ENCODE measurements at regions not wholly inside any gene's neighbourhood (a gene's known extent, or its start where the extent isn't known, plus 50 kb on each side); places are given as distances from the start of the nearest gene placed in this dataset.
"Not testable (repeated sequence)": the region's sequence is repeated elsewhere in the genome, so short reads cannot be mapped to it uniquely, and the experiment has no call there.

GRCh38 chr5:133866160-133866902 is 102.1 kb downstream of the C5orf15 start:
- H3K27ac ChIP-seq = no peak overlapping the region
- TF ChIP-seq ZFX (IDR thresholded peaks at IDR 0.05; ENCODE audit: borderline replicate concordance) = no peak
- TF ChIP-seq, protein P1, sequence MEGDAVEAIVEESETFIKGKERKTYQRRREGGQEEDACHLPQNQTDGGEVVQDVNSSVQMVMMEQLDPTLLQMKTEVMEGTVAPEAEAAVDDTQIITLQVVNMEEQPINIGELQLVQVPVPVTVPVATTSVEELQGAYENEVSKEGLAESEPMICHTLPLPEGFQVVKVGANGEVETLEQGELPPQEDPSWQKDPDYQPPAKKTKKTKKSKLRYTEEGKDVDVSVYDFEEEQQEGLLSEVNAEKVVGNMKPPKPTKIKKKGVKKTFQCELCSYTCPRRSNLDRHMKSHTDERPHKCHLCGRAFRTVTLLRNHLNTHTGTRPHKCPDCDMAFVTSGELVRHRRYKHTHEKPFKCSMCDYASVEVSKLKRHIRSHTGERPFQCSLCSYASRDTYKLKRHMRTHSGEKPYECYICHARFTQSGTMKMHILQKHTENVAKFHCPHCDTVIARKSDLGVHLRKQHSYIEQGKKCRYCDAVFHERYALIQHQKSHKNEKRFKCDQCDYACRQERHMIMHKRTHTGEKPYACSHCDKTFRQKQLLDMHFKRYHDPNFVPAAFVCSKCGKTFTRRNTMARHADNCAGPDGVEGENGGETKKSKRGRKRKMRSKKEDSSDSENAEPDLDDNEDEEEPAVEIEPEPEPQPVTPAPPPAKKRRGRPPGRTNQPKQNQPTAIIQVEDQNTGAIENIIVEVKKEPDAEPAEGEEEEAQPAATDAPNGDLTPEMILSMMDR (IDR thresholded peaks at IDR 0.05) = no peak

GRCh38 chr5:133865113-133865512 is 103.3 kb downstream of the C5orf15 start:
- TF ChIP-seq, protein P1 (IDR thresholded peaks at IDR 0.05) = no peak
- no peak for TF ChIP-seq ZFX (IDR thresholded peaks at IDR 0.05; ENCODE audit: borderline replicate concordance)
- H3K27ac ChIP-seq = no peak overlapping the region

DNA sequence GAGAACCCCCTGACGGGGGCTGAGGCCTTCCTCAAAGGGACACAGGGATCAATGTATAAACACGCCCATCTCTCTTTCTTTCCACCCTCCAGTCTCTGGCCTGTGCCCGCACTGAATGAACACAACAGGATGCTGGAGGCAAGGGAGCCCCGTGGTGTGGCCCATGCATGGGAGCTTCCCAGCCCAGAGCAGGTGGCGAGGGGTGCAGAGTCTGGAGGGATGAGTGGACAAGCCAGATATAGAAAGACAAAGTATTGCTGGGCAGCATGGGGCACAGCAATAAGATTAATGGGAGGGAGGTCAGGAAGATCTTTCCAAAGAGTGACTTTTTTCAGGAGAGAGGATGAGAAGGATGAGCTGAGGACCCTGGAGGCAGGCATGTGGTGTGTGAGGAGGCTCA is 103.7 kb downstream of the C5orf15 start:
- TF ChIP-seq ZFX (IDR thresholded peaks at IDR 0.05; ENCODE audit: borderline replicate concordance) = no peak
- TF ChIP-seq, protein P1 (IDR thresholded peaks at IDR 0.05) = no peak

DNA sequence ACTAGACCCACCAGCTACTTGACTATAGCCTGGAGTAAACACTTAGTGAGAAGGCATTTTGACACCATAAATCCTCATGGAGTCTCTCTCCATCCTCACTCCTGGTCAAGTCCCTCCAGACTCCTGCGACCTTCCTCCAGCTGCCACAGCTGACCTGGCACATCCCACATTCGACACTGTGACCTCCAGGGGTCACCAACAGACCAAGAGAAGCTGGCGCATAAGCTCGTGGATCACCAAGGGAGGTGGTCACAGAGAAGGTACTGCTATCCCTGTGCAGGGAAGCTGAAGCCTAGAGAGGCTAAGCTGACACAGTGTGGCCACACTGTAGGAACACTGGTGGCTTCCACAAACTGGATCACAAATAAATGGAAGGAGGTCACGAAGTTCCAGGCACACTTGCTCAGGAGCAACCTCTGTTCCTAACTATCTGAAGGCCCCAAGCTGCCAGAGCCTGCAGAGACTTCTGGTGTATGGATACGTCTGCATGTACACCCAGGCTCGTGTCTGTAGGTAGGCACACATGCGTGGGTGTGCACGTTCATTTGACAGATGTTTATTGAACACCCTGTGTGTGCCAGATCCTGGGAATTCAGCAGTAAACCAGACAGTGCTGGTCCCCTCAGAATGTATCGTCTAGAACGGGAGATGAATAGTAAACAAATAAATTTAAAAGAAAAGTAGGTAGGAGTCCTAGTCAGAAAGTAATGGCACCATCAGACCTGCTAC is 104.4 kb downstream of the C5orf15 start:
- no peak overlapping the region for H3K27ac ChIP-seq
- TF ChIP-seq, protein P1 (IDR thresholded peaks at IDR 0.05) = no peak
- TF ChIP-seq ZFX (IDR thresholded peaks at IDR 0.05; ENCODE audit: borderline replicate concordance) = no peak

More for the DNA sequence above, 103.7 kb downstream of the C5orf15 start:
- no peak overlapping the region for H3K27ac ChIP-seq

DNA sequence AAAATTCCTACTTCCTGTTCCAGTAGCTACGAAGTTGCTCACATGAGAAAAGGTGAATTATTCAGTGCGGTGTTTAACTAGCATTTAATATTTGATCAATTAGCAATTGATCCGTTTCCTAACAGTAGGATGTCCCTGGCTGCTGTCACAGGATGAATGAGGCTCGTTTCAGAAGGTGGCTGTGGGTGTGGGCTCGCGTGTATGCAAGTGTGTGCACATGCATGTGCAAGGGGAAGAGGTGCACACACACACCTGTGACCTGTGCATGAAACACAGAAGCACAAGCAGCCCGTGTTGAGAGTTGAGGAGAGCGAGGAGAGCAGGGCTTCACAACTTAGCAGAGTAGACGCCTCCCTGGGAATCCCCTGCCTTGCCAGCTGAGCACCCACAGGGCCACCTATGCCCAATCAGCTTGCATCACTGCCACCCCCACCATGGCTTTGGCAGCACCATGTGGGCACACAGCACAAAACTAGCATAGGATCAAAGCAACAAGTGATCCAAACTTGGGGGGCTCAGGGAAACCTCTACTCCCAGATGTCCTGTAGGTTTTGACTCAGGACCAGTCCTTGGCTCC is 107.2 kb downstream of the C5orf15 start:
- H3K27ac ChIP-seq = no peak overlapping the region
- TF ChIP-seq, protein P1 (IDR thresholded peaks at IDR 0.05) = no peak

- TF ChIP-seq, protein P1 (IDR thresholded peaks at IDR 0.05) = no peak
- TF ChIP-seq ZFX (IDR thresholded peaks at IDR 0.05; ENCODE audit: borderline replicate concordance) = no peak
- H3K27ac ChIP-seq = no peak overlapping the region
Measured at GRCh38 chr5:133859073-133859472, 109.4 kb downstream of the C5orf15 start.

- H3K27ac ChIP-seq = not testable (repeated sequence)
Measured at GRCh38 chr5:133857595-133858313, 110.7 kb downstream of the C5orf15 start.
